GM06990 (cell line): ENCODE measurements at regions not wholly inside any gene's neighbourhood (a gene's known extent, or its start where the extent isn't known, plus 50 kb on each side); places are given as distances from the start of the nearest gene placed in this dataset.

Experiments used
- DNase-seq: peaks from one replicate; pipeline ENCODE4 v3.0.0-alpha.2; 2011; ENCODE audit not compliant: insufficient read length; ENCODE audit errors: extremely low read depth
- H3K27me3 ChIP-seq: replicated peaks from 2 replicates; pipeline ENCODE4 v1.6.0; 2011; ENCODE audit warnings: low read length; ENCODE audit not compliant: control insufficient read depth, insufficient read depth
- H3K36me3 ChIP-seq: 2 replicates; pipeline ENCODE4 v1.5.1; 2011; ENCODE audit warnings: low read length; ENCODE audit not compliant: control insufficient read depth, insufficient read depth
- H3K4me3 ChIP-seq: replicated peaks from 2 replicates; pipeline ENCODE4 v1.5.1; 2011; ENCODE audit warnings: low read depth, mild to moderate bottlenecking, control low read depth, low read length
- TF ChIP-seq, protein P1 (sequence below): IDR thresholded peaks from 2 replicates; pipeline ENCODE4 v1.5.1; 2011; ENCODE audit warnings: low read length, control low read depth, mild to moderate bottlenecking, inconsistent platforms; ENCODE audit not compliant: insufficient read depth, poor library complexity, severe bottlenecking

- H3K4me3 ChIP-seq: no peak overlapping the region
- no peaks in the 10 kb centered on the region for H3K36me3 ChIP-seq
- no peaks in the 10 kb centered on the region for H3K27me3 ChIP-seq
- TF ChIP-seq, protein P1, sequence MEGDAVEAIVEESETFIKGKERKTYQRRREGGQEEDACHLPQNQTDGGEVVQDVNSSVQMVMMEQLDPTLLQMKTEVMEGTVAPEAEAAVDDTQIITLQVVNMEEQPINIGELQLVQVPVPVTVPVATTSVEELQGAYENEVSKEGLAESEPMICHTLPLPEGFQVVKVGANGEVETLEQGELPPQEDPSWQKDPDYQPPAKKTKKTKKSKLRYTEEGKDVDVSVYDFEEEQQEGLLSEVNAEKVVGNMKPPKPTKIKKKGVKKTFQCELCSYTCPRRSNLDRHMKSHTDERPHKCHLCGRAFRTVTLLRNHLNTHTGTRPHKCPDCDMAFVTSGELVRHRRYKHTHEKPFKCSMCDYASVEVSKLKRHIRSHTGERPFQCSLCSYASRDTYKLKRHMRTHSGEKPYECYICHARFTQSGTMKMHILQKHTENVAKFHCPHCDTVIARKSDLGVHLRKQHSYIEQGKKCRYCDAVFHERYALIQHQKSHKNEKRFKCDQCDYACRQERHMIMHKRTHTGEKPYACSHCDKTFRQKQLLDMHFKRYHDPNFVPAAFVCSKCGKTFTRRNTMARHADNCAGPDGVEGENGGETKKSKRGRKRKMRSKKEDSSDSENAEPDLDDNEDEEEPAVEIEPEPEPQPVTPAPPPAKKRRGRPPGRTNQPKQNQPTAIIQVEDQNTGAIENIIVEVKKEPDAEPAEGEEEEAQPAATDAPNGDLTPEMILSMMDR: no peak
- no peak for DNase-seq
Measured at GRCh38 chr6:139653111-139653510, 278.7 kb upstream of the CITED2 start.

- TF ChIP-seq, protein P1: no peak
- H3K27me3 ChIP-seq: no peaks in the 10 kb centered on the region
Measured at GRCh38 chr6:139650941-139651340, 276.5 kb upstream of the CITED2 start.

DNA sequence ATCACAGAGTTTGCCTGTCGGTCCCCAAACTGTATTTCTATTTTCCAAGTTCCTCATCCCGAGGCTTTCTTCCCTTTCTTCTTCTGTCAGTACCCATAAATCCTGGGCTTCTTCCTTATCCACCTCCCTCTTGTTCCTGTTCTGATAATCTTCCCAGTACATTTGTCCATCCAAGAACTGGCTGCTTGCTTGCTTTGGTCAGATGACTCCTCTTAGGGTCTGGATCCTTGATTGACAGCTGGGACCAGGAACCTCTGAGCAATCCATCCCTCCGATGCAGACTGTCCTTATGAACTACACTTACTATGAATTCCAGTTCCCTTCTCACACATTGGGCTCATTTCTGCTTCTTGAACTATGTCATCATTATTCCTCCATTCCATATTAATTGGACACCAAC, 275.3 kb upstream of the CITED2 start:
- no peaks in the 10 kb centered on the region for H3K36me3 ChIP-seq
- TF ChIP-seq, protein P1: no peak
- H3K4me3 ChIP-seq: no peak overlapping the region
- no peaks in the 10 kb centered on the region for H3K27me3 ChIP-seq
- no peak for DNase-seq

More at GRCh38 chr6:139650941-139651340, 276.5 kb upstream of the CITED2 start:
- no peak overlapping the region for H3K4me3 ChIP-seq
- no peak for DNase-seq
- no peaks in the 10 kb centered on the region for H3K36me3 ChIP-seq

DNA sequence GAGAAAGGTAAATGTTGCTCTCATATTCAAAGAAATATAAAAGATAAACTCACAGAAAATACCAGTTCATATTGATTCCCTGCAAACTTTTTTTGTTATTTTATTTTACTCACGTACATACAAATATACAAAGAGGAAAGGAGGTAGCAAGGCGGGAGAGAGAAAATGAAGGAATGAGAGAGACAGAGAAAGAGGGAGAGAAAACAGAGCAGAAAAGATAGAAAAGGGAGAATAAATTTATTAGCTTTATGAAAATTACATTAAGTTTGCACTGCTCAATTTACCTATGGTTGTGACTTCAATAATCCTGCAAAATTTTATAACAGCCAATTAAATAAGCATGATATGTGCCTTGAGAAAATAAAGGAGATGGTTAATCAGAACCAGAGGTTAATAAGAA, 274.7 kb upstream of the CITED2 start:
- no peaks in the 10 kb centered on the region for H3K36me3 ChIP-seq
- no peaks in the 10 kb centered on the region for H3K27me3 ChIP-seq
- TF ChIP-seq, protein P1: no peak
- no peak for DNase-seq
- H3K4me3 ChIP-seq: no peak overlapping the region

- no peak overlapping the region for H3K4me3 ChIP-seq
- TF ChIP-seq, protein P1: no peak
- H3K27me3 ChIP-seq: no peaks in the 10 kb centered on the region
- H3K36me3 ChIP-seq: no peaks in the 10 kb centered on the region
- DNase-seq: no peak
Measured at GRCh38 chr6:139648430-139649000, 274.1 kb upstream of the CITED2 start.

GRCh38 chr6:139647841-139648240, 273.4 kb upstream of the CITED2 start:
- DNase-seq: no peak
- Histone ChIP-seq H3K27me3 (no peaks in the 10 kb centered on the region), H3K4me3 (no peak overlapping the region), H3K36me3 (no peaks in the 10 kb centered on the region)
- TF ChIP-seq, protein P1: no peak
